ENCODE measurements at regions not wholly inside any gene's neighbourhood (a gene's known extent, or its start where the extent isn't known, plus 50 kb on each side); places are given as distances from the start of the nearest gene placed in this dataset.

DNA sequence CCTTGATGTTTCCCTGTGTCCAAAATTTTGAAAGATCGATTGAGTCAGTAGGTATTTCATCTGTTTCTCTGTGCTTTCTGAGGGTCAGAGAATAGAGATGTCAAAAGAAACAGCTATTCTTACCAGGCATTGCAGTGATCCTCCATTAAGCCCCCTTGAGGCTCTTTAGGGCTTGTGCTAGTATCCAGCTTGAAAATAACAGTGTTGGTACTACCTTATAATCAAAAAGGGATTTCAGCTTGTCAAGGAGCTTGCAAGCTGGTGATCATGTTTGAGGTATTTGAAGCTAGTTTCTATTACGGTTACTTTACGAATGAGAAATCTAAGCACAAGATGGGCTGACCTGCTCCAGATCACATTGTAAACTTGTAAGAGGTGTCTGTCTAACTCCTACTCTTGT is 103.4 kb downstream of the EDEM1 start:
- no peak for DNase-seq
- no peaks in the 10 kb centered on the region for H3K4me1 ChIP-seq
- peaks cover 0 to 14% (median 2%) of the 10 kb centered on the region in 8 donors for H3K9me3 ChIP-seq
- no peaks in the 10 kb centered on the region for H3K36me3 ChIP-seq
- WGBS, 5 donors: 83 to 89% (median 89%) methylated on average over 3 of the region's 3 CpGs
- no peak overlapping the region for H3K27ac ChIP-seq
- no peaks in the 10 kb centered on the region for H3K27me3 ChIP-seq (replicated peaks in 1 of 7)
- intact Hi-C loops (cut with DNase I; ENCODE audit: low total_unique reads): no loop called here
- TF ChIP-seq POLR2AphosphoS5 (IDR thresholded peaks at IDR 0.05) (no peak), CTCF (IDR thresholded peaks at IDR 0.05 in 8 of 11, conservative IDR thresholded peaks at IDR 0.05 in 3 of 11) (no peak), POLR2A (IDR thresholded peaks at IDR 0.05) (no peak)
- H3K4me3 ChIP-seq: no peak overlapping the region

- Histone ChIP-seq H3K27me3 (replicated peaks in 1 of 7) (no peaks in the 10 kb centered on the region), H3K36me3 (no peaks in the 10 kb centered on the region), H3K4me3 (no peak overlapping the region), H3K9me3 (peaks cover 0 to 8% (median 0%) of the 10 kb centered on the region in 8 donors), H3K27ac (no peak overlapping the region), H3K4me1 (no peaks in the 10 kb centered on the region)
- WGBS, 5 donors: 87 to 90% (median 88%) methylated on average over 7 of the region's 7 CpGs
- DNase-seq: no peak
- TF ChIP-seq POLR2A (IDR thresholded peaks at IDR 0.05) (no peak), CTCF (IDR thresholded peaks at IDR 0.05 in 8 of 11, conservative IDR thresholded peaks at IDR 0.05 in 3 of 11) (no peak), POLR2AphosphoS5 (IDR thresholded peaks at IDR 0.05) (no peak)
- intact Hi-C loops (cut with DNase I; ENCODE audit: low total_unique reads): no loop called here
Observed at GRCh38 chr3:5292512-5292911, 105.0 kb downstream of the EDEM1 start.

DNA sequence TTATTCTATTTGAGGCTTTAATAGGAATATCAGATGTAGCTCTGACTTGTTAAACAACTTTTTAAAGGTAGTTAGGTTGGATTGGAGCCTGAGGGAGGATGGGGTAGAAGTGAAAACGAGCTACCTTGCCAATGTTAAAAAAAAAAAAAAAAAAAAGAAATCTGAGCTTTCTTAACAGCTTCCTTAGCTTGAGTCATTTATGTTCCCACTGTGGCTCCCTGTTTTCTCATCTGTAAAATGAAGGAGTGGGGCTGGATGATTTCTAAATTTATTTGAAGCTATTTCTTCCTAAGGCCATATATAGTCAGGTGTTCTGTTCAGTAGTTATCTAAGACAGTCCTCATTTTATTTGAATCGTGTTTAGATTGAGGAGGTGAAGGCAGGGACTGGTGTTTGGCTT is 105.7 kb downstream of the EDEM1 start:
- Histone ChIP-seq H3K27ac (no peak overlapping the region), H3K9me3 (peaks cover 0 to 3% (median 0%) of the 10 kb centered on the region in 8 donors), H3K4me3 (no peak overlapping the region), H3K36me3 (no peaks in the 10 kb centered on the region), H3K4me1 (no peaks in the 10 kb centered on the region), H3K27me3 (replicated peaks in 1 of 7) (no peaks in the 10 kb centered on the region)
- DNase-seq: no peak
- 59 to 80% (median 63%) methylated on average over 2 of the region's 2 CpGs for WGBS, 5 donors
- intact Hi-C loops (cut with DNase I; ENCODE audit: low total_unique reads): no loop called here
- TF ChIP-seq POLR2A (IDR thresholded peaks at IDR 0.05): no peak
- TF ChIP-seq POLR2AphosphoS5 (IDR thresholded peaks at IDR 0.05): no peak
- no peak for TF ChIP-seq CTCF (IDR thresholded peaks at IDR 0.05 in 8 of 11, conservative IDR thresholded peaks at IDR 0.05 in 3 of 11)

DNA sequence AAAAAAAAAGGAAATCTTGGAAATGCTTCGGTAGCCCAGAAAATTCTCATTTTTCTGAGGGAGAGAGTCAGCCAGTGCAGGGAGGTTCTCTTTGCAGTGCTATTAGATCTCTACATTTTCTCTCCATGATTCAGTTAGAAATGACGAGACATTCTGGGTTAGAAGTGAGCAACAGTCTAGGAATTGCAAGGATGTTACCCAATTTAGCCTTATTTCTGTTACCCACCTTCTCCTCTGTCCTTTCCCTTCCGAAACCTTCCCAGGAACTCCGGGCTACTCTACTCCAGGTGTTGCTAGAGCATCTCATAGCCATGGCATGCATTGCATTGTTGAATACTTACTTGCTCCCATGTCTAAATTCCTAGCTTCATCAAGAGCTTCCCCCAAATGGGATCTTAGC is 106.8 kb downstream of the EDEM1 start:
- H3K4me1 ChIP-seq: no peaks in the 10 kb centered on the region
- no peak for DNase-seq
- no peak overlapping the region for H3K27ac ChIP-seq
- H3K36me3 ChIP-seq: no peaks in the 10 kb centered on the region
- WGBS, 5 donors: 83 to 96% (median 91%) methylated on average over 4 of the region's 4 CpGs
- no peaks in the 10 kb centered on the region for H3K27me3 ChIP-seq (replicated peaks in 1 of 7)
- no peak overlapping the region for H3K4me3 ChIP-seq
- no peaks in the 10 kb centered on the region for H3K9me3 ChIP-seq
- TF ChIP-seq POLR2AphosphoS5 (IDR thresholded peaks at IDR 0.05) (no peak), POLR2A (IDR thresholded peaks at IDR 0.05) (no peak), CTCF (IDR thresholded peaks at IDR 0.05 in 8 of 11, conservative IDR thresholded peaks at IDR 0.05 in 3 of 11) (no peak)
- intact Hi-C loops (cut with DNase I; ENCODE audit: low total_unique reads): no loop called here

Measured in spleen (tissue), 11 donors.